HT1080 (cell line): ENCODE measurements at regions not wholly inside any gene's neighbourhood (a gene's known extent, or its start where the extent isn't known, plus 50 kb on each side); places are given as distances from the start of the nearest gene placed in this dataset.

Source experiments
- DNase-seq: peaks from one replicate; pipeline ENCODE4 v3.0.0-alpha.2; 2015; ENCODE audit warnings: low read depth

GRCh38 chr5:40389591-40389990 is 290.1 kb upstream of the PTGER4 start:
- no peak for DNase-seq

GRCh38 chr5:40386289-40386688 is 293.4 kb upstream of the PTGER4 start:
- DNase-seq: peak; percentile 27

GRCh38 chr5:40385544-40385943 is 294.2 kb upstream of the PTGER4 start:
- peak; percentile 86 for DNase-seq

GRCh38 chr5:40384782-40385390 is 294.8 kb upstream of the PTGER4 start:
- no peak for DNase-seq

- DNase-seq: peak; percentile 27
These were observed 295.7 kb upstream of the PTGER4 start for GRCh38 chr5:40383749-40384651.

GRCh38 chr5:40381676-40382363 is 297.9 kb upstream of the PTGER4 start:
- DNase-seq: peak; percentile 76

- no peak for DNase-seq
These were observed 298.7 kb upstream of the PTGER4 start for GRCh38 chr5:40381016-40381415.

- DNase-seq: no peak
These were observed 301.1 kb upstream of the PTGER4 start for GRCh38 chr5:40378396-40379177.

GRCh38 chr5:40376566-40376965 is 303.1 kb upstream of the PTGER4 start:
- DNase-seq: no peak

- no peak for DNase-seq
These were observed 304.9 kb upstream of the PTGER4 start for GRCh38 chr5:40374853-40375252.

- no peak for DNase-seq
These were observed 311.5 kb upstream of the PTGER4 start for GRCh38 chr5:40368200-40368599.

GRCh38 chr5:40367255-40367654 is 312.5 kb upstream of the PTGER4 start:
- DNase-seq: peak; percentile 13

GRCh38 chr5:40365342-40366330 is 314.1 kb upstream of the PTGER4 start:
- DNase-seq: no peak

GRCh38 chr5:40364441-40364840 is 315.3 kb upstream of the PTGER4 start:
- DNase-seq: no peak

- DNase-seq: no peak
These were observed 318.3 kb upstream of the PTGER4 start for GRCh38 chr5:40361378-40361777.

- no peak for DNase-seq
These were observed 319.0 kb upstream of the PTGER4 start for GRCh38 chr5:40360685-40361084.

- DNase-seq: no peak
These were observed 319.9 kb upstream of the PTGER4 start for GRCh38 chr5:40359832-40360231.

- peak; percentile 18 for DNase-seq
These were observed 320.6 kb upstream of the PTGER4 start for GRCh38 chr5:40359093-40359492.

GRCh38 chr5:40356248-40356647 is 323.5 kb upstream of the PTGER4 start:
- no peak for DNase-seq

GRCh38 chr5:40355846-40356245 is 323.9 kb upstream of the PTGER4 start:
- no peak for DNase-seq
